Endodermal cell (in vitro differentiated cells): ENCODE measurements at regions not wholly inside any gene's neighbourhood (a gene's known extent, or its start where the extent isn't known, plus 50 kb on each side); places are given as distances from the start of the nearest gene placed in this dataset.

Experiments
- DNase-seq: peaks from one replicate; pipeline ENCODE4 v3.0.0-alpha.2; 2017
- H3K27ac ChIP-seq: 2 replicates; pipeline ENCODE4 v1.5.1; 2013; ENCODE audit warnings: mild to moderate bottlenecking, low read depth, low read length, moderate library complexity
- H3K27me3 ChIP-seq: 2 replicates; pipeline ENCODE4 v1.6.1; 2013; ENCODE audit warnings: mild to moderate bottlenecking, low read length, moderate library complexity; ENCODE audit not compliant: insufficient read depth, control insufficient read depth, poor library complexity, severe bottlenecking
- H3K36me3 ChIP-seq: 2 replicates; pipeline ENCODE4 v1.7.0; 2013; ENCODE audit warnings: mild to moderate bottlenecking, low read length, moderate library complexity; ENCODE audit not compliant: control insufficient read depth, insufficient read depth
- H3K4me1 ChIP-seq: one replicate; pipeline ENCODE4 v1.7.0; 2013; ENCODE audit warnings: low read length; ENCODE audit not compliant: control insufficient read depth, insufficient read depth
- H3K4me3 ChIP-seq: 2 replicates; pipeline ENCODE4 v1.5.1; 2013; ENCODE audit warnings: mild to moderate bottlenecking, low read length, moderate library complexity
- H3K9ac ChIP-seq: 2 replicates; pipeline ENCODE4 v1.6.1; 2013; ENCODE audit warnings: mild to moderate bottlenecking, low read length, moderate library complexity; ENCODE audit not compliant: poor library complexity, severe bottlenecking; ENCODE audit errors: extremely low read depth
- H3K9me3 ChIP-seq: 2 replicates; pipeline ENCODE4 v1.6.1; 2013; ENCODE audit warnings: mild to moderate bottlenecking, low read length, moderate library complexity; ENCODE audit not compliant: control insufficient read depth
- H3K27ac Mint-ChIP-seq: 2 replicates; pipeline ENCODE4 v1.8.0; 2020; ENCODE audit warnings: mixed read lengths
- H3K27me3 Mint-ChIP-seq: 2 replicates; pipeline ENCODE4 v1.8.0; 2021; ENCODE audit warnings: mild to moderate bottlenecking, mixed read lengths; ENCODE audit not compliant: insufficient read depth
- H3K36me3 Mint-ChIP-seq: 2 replicates; pipeline ENCODE4 v1.8.0; 2020; ENCODE audit warnings: low read depth, mixed read lengths
- H3K4me1 Mint-ChIP-seq: 2 replicates; pipeline ENCODE4 v1.8.0; 2020; ENCODE audit warnings: mixed read lengths
- H3K4me3 Mint-ChIP-seq: 2 replicates; pipeline ENCODE4 v1.8.0; 2020; ENCODE audit warnings: mild to moderate bottlenecking, moderate library complexity, mixed read lengths
- H3K9me3 Mint-ChIP-seq: 2 replicates; pipeline ENCODE4 v1.8.0; 2020; ENCODE audit warnings: mild to moderate bottlenecking, mixed read lengths
- WGBS, 2 experiments: methylation state at CpG; one replicate each; pipeline versions ENCODE4 v1.1.5 to v1.1.7; 2013; ENCODE audit warnings: missing lambda C conversion rate in 2 of 2, mixed read lengths in 1 of 2; ENCODE audit not compliant: insufficient coverage in 1 of 2, insufficient read length in 1 of 2; 5-methylcytosine and 5-hydroxymethylcytosine counted together
- TF ChIP-seq, protein P1 (sequence below): fragments of 200-600 bp; sonication (generic); conservative IDR thresholded peaks from 2 replicates; pipeline ENCODE4 v1.5.0; 2021; ENCODE audit warnings: antibody characterized with exemption, mild to moderate bottlenecking

GRCh38 chr2:186912979-186913378 lies 64.0 kb upstream of the ZSWIM2 start:
- Mint-ChIP-seq H3K9me3 (no peaks in the 10 kb centered on the region), H3K27ac (no peak overlapping the region), H3K4me1 (peaks cover 4% of the 10 kb centered on the region), H3K4me3 (no peak overlapping the region), H3K27me3 (no peaks in the 10 kb centered on the region), H3K36me3 (no peaks in the 10 kb centered on the region)
- TF ChIP-seq, protein P1, sequence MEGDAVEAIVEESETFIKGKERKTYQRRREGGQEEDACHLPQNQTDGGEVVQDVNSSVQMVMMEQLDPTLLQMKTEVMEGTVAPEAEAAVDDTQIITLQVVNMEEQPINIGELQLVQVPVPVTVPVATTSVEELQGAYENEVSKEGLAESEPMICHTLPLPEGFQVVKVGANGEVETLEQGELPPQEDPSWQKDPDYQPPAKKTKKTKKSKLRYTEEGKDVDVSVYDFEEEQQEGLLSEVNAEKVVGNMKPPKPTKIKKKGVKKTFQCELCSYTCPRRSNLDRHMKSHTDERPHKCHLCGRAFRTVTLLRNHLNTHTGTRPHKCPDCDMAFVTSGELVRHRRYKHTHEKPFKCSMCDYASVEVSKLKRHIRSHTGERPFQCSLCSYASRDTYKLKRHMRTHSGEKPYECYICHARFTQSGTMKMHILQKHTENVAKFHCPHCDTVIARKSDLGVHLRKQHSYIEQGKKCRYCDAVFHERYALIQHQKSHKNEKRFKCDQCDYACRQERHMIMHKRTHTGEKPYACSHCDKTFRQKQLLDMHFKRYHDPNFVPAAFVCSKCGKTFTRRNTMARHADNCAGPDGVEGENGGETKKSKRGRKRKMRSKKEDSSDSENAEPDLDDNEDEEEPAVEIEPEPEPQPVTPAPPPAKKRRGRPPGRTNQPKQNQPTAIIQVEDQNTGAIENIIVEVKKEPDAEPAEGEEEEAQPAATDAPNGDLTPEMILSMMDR: no peak
- Histone ChIP-seq H3K27me3 (no peaks in the 10 kb centered on the region), H3K4me1 (no peaks in the 10 kb centered on the region), H3K36me3 (no peaks in the 10 kb centered on the region), H3K9me3 (no peaks in the 10 kb centered on the region), H3K27ac (no peak overlapping the region), H3K9ac (no peak overlapping the region), H3K4me3 (no peak overlapping the region)
- no peak for DNase-seq
- 60 to 63% methylated on average over 1 to 2 of the region's 2 CpGs for WGBS, 2 experiments

GRCh38 chr2:186911551-186912085 lies 62.6 kb upstream of the ZSWIM2 start:
- H3K9ac ChIP-seq: no peak overlapping the region
- H3K4me1 ChIP-seq: no peaks in the 10 kb centered on the region
- Mint-ChIP-seq H3K4me3 (no peak overlapping the region), H3K27me3 (no peaks in the 10 kb centered on the region), H3K9me3 (no peaks in the 10 kb centered on the region), H3K27ac (no peak overlapping the region), H3K4me1 (peaks cover 4% of the 10 kb centered on the region), H3K36me3 (no peaks in the 10 kb centered on the region)
- H3K4me3 ChIP-seq: no peak overlapping the region
- H3K27me3 ChIP-seq: no peaks in the 10 kb centered on the region
- no peaks in the 10 kb centered on the region for H3K9me3 ChIP-seq
- H3K36me3 ChIP-seq: no peaks in the 10 kb centered on the region
- WGBS, 2 experiments: 76 to 93% methylated on average over 3 to 6 of the region's 8 CpGs
- no peak overlapping the region for H3K27ac ChIP-seq
- TF ChIP-seq, protein P1: no peak
- DNase-seq: no peak

- Histone ChIP-seq H3K4me3 (no peak overlapping the region), H3K4me1 (no peaks in the 10 kb centered on the region), H3K9me3 (no peaks in the 10 kb centered on the region), H3K27me3 (no peaks in the 10 kb centered on the region), H3K36me3 (no peaks in the 10 kb centered on the region), H3K27ac (no peak overlapping the region), H3K9ac (no peak overlapping the region)
- TF ChIP-seq, protein P1: no peak
- Mint-ChIP-seq H3K27ac (no peak overlapping the region), H3K4me1 (peaks cover 4% of the 10 kb centered on the region), H3K27me3 (no peaks in the 10 kb centered on the region), H3K9me3 (no peaks in the 10 kb centered on the region), H3K36me3 (no peaks in the 10 kb centered on the region), H3K4me3 (no peak overlapping the region)
- DNase-seq: no peak
- WGBS, 2 experiments: 93 to 96% methylated on average over 3 to 4 of the region's 4 CpGs
Observed at GRCh38 chr2:186910996-186911395, 62.0 kb upstream of the ZSWIM2 start.
